Neural cell (in vitro differentiated cells): ENCODE measurements at regions not wholly inside any gene's neighbourhood (a gene's known extent, or its start where the extent isn't known, plus 50 kb on each side); places are given as distances from the start of the nearest gene placed in this dataset.

ENCODE experiments used
- H2AFZ ChIP-seq: fragments of 200-600, 300-800 bp; sonication (generic), shearing (Covaris generic); 2 replicates; pipeline ENCODE4 v1.6.0; 2014; ENCODE audit warnings: low read depth, mild to moderate bottlenecking, antibody characterized with exemption, low read length, moderate library complexity
- H3F3A ChIP-seq: fragments of 200-600 bp; shearing (Covaris generic); 2 replicates; pipeline ENCODE4 v1.6.1; 2016; ENCODE audit warnings: mild to moderate bottlenecking, moderate library complexity, mixed read lengths, antibody characterized with exemption, low read length; ENCODE audit not compliant: insufficient read depth, poor library complexity, severe bottlenecking
- H3K27ac ChIP-seq: fragments of 200-600, 300-800 bp; sonication (generic), shearing (Covaris generic); 2 replicates; pipeline ENCODE4 v1.5.1; 2014; ENCODE audit warnings: mild to moderate bottlenecking, low read length, moderate library complexity
- H3K27me3 ChIP-seq: fragments of 300-800, 200-600 bp; sonication (generic), shearing (Covaris generic); 2 replicates; pipeline ENCODE4 v1.6.0; 2014; ENCODE audit warnings: mild to moderate bottlenecking, low read depth, low read length, moderate library complexity; ENCODE audit not compliant: insufficient read depth
- H3K36me3 ChIP-seq: fragments of 300-800, 200-600 bp; sonication (generic), shearing (Covaris generic); 2 replicates; pipeline ENCODE4 v1.5.1; 2014; ENCODE audit warnings: mild to moderate bottlenecking, antibody characterized with exemption, low read length, moderate library complexity; ENCODE audit not compliant: insufficient read depth
- H3K4me2 ChIP-seq: fragments of 300-800, 200-600 bp; sonication (generic), shearing (Covaris generic); 2 replicates; pipeline ENCODE4 v1.6.0; 2014; ENCODE audit warnings: mild to moderate bottlenecking, low read length
- H3K4me3 ChIP-seq: fragments of 300-800, 200-600 bp; sonication (generic), shearing (Covaris generic); 2 replicates; pipeline ENCODE4 v1.5.1; 2014; ENCODE audit warnings: mild to moderate bottlenecking, low read length, moderate library complexity
- H3K79me2 ChIP-seq: fragments of 200-600 bp; shearing (Covaris generic); replicated peaks from 2 replicates; pipeline ENCODE4 v1.6.0; 2014; ENCODE audit warnings: mild to moderate bottlenecking, low read length, moderate library complexity; ENCODE audit not compliant: insufficient read depth
- H3K9ac ChIP-seq: fragments of 300-800, 200-600 bp; sonication (generic), shearing (Covaris generic); 2 replicates; pipeline ENCODE4 v1.6.1; 2016; ENCODE audit warnings: mild to moderate bottlenecking, low read length, mixed read lengths
- H3K9me2 ChIP-seq: fragments of 200-600 bp; shearing (Covaris generic); 2 replicates; pipeline ENCODE4 v1.6.1; 2016; ENCODE audit warnings: mild to moderate bottlenecking, low read length, mixed read lengths; ENCODE audit not compliant: insufficient read depth
- H3K9me3 ChIP-seq: fragments of 200-600, 300-800 bp; sonication (generic), shearing (Covaris generic); 2 replicates; pipeline ENCODE4 v1.6.1; 2016; ENCODE audit warnings: mild to moderate bottlenecking, mixed run types, low read length, moderate library complexity, mixed read lengths
- H4K20me1 ChIP-seq: fragments of 200-600 bp; shearing (Covaris generic); 2 replicates; pipeline ENCODE4 v1.6.1; 2016; ENCODE audit warnings: mild to moderate bottlenecking, mixed run types; ENCODE audit not compliant: insufficient read depth
- EP300 ChIP-seq: fragments of 450-650 bp; conservative IDR thresholded peaks from 2 replicates; pipeline ENCODE4 v1.6.1; 2014; ENCODE audit warnings: antibody characterized with exemption, mild to moderate bottlenecking, moderate library complexity; ENCODE audit not compliant: poor library complexity, severe bottlenecking
- EZH2 ChIP-seq: fragments of 200-600, 300-800 bp; shearing (Covaris generic), sonication (generic); IDR thresholded peaks from 2 replicates; pipeline ENCODE4 v1.6.1; 2014; ENCODE audit warnings: antibody characterized with exemption, low read length, borderline replicate concordance, mild to moderate bottlenecking; ENCODE audit not compliant: insufficient read depth, poor library complexity, severe bottlenecking
- MXI1 ChIP-seq: fragments of 450-650 bp; conservative IDR thresholded peaks from 2 replicates; pipeline ENCODE4 v1.6.1; 2014; ENCODE audit warnings: antibody characterized with exemption, mild to moderate bottlenecking; ENCODE audit not compliant: poor library complexity, severe bottlenecking
- POLR2AphosphoS5 ChIP-seq: IDR thresholded peaks from 2 replicates; pipeline ENCODE4 v1.6.1; 2012
- RAD21 ChIP-seq: fragments of 450-650 bp; conservative IDR thresholded peaks from 2 replicates; pipeline ENCODE4 v1.6.1; 2014; ENCODE audit warnings: antibody characterized with exemption, mild to moderate bottlenecking, moderate library complexity
- SMC3 ChIP-seq: fragments of 450-650 bp; conservative IDR thresholded peaks from 2 replicates; pipeline ENCODE4 v1.6.1; 2014; ENCODE audit warnings: antibody characterized with exemption, mild to moderate bottlenecking, moderate library complexity; ENCODE audit not compliant: poor library complexity
- TAF1 ChIP-seq: IDR thresholded peaks from 2 replicates; pipeline ENCODE4 v1.6.1; 2012; ENCODE audit warnings: low read depth
- TF ChIP-seq, protein P1 (sequence below): IDR thresholded peaks from 2 replicates; pipeline ENCODE4 v1.6.1; 2012; ENCODE audit warnings: borderline replicate concordance
- TF ChIP-seq, protein P2 (sequence below): fragments of 450-650 bp; IDR thresholded peaks from 2 replicates; pipeline ENCODE4 v1.5.1; 2014; ENCODE audit warnings: antibody characterized with exemption, mild to moderate bottlenecking, moderate library complexity; ENCODE audit not compliant: poor library complexity, severe bottlenecking

DNA sequence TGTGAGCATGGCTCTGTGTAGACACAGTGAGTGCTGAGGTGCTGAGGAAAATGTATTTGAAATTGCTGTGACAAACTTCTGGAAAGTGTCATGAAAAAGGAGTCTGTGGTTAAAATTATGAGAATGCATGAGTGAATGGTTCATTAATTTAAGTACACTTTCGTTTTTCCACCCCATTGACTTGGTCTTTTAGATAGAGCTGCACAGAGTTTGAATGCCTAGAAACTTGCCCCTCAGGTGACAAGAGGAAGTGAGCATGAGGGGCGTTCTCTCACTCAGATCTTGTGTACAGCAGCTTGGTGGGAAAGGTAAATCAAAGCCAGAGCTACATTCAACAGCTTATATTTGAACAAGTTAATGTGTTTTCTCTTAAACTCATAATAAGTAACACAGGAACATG is 296.8 kb downstream of the WDR72 start:
- H3K27me3 ChIP-seq, result no peaks in the 10 kb centered on the region
- H3K4me3 ChIP-seq, result no peak overlapping the region
- no peak overlapping the region for H3K27ac ChIP-seq
- H3K9ac ChIP-seq, result no peak overlapping the region
- no peaks in the 10 kb centered on the region for H3K36me3 ChIP-seq
- H3K79me2 ChIP-seq, result no peaks in the 10 kb centered on the region
- H3F3A ChIP-seq, result no peaks in the 10 kb centered on the region
- H3K9me3 ChIP-seq, result peaks cover 3% of the 10 kb centered on the region
- no peak overlapping the region for H2AFZ ChIP-seq
- TF ChIP-seq TAF1 (no peak), EZH2 (no peak), EP300 (no peak), SMC3 (no peak), MXI1 (no peak), RAD21 (no peak), POLR2AphosphoS5 (no peak)
- TF ChIP-seq, protein P1, sequence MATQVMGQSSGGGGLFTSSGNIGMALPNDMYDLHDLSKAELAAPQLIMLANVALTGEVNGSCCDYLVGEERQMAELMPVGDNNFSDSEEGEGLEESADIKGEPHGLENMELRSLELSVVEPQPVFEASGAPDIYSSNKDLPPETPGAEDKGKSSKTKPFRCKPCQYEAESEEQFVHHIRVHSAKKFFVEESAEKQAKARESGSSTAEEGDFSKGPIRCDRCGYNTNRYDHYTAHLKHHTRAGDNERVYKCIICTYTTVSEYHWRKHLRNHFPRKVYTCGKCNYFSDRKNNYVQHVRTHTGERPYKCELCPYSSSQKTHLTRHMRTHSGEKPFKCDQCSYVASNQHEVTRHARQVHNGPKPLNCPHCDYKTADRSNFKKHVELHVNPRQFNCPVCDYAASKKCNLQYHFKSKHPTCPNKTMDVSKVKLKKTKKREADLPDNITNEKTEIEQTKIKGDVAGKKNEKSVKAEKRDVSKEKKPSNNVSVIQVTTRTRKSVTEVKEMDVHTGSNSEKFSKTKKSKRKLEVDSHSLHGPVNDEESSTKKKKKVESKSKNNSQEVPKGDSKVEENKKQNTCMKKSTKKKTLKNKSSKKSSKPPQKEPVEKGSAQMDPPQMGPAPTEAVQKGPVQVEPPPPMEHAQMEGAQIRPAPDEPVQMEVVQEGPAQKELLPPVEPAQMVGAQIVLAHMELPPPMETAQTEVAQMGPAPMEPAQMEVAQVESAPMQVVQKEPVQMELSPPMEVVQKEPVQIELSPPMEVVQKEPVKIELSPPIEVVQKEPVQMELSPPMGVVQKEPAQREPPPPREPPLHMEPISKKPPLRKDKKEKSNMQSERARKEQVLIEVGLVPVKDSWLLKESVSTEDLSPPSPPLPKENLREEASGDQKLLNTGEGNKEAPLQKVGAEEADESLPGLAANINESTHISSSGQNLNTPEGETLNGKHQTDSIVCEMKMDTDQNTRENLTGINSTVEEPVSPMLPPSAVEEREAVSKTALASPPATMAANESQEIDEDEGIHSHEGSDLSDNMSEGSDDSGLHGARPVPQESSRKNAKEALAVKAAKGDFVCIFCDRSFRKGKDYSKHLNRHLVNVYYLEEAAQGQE, result no peak
- TF ChIP-seq, protein P2, sequence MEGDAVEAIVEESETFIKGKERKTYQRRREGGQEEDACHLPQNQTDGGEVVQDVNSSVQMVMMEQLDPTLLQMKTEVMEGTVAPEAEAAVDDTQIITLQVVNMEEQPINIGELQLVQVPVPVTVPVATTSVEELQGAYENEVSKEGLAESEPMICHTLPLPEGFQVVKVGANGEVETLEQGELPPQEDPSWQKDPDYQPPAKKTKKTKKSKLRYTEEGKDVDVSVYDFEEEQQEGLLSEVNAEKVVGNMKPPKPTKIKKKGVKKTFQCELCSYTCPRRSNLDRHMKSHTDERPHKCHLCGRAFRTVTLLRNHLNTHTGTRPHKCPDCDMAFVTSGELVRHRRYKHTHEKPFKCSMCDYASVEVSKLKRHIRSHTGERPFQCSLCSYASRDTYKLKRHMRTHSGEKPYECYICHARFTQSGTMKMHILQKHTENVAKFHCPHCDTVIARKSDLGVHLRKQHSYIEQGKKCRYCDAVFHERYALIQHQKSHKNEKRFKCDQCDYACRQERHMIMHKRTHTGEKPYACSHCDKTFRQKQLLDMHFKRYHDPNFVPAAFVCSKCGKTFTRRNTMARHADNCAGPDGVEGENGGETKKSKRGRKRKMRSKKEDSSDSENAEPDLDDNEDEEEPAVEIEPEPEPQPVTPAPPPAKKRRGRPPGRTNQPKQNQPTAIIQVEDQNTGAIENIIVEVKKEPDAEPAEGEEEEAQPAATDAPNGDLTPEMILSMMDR, result no peak
- H4K20me1 ChIP-seq, result no peaks in the 10 kb centered on the region
- no peaks in the 10 kb centered on the region for H3K9me2 ChIP-seq
- H3K4me2 ChIP-seq, result no peak overlapping the region

DNA sequence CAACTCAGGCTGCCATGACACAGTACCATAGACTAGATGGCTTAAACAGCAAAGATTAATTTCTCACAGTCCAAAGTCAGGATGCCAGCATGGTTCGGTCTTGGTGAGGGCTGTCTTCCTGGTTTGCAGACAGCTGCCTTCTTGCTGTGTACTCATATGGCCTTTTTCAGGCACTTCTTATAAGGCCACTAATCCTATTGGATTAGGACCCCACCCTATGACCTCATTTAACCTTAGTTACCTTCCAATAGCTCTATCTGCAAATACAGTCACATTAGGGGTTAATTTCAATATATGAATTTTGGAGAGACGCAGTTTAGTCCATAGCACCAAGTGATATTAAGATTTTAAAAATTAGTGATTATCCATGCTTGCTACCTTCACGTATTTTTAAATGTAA is 297.8 kb downstream of the WDR72 start:
- H3K9me3 ChIP-seq, result peaks cover 3% of the 10 kb centered on the region
- no peak overlapping the region for H3K4me2 ChIP-seq
- no peaks in the 10 kb centered on the region for H3K9me2 ChIP-seq
- no peaks in the 10 kb centered on the region for H3K36me3 ChIP-seq
- H3K9ac ChIP-seq, result no peak overlapping the region
- H3K4me3 ChIP-seq, result no peak overlapping the region
- no peaks in the 10 kb centered on the region for H3F3A ChIP-seq
- H4K20me1 ChIP-seq, result no peaks in the 10 kb centered on the region
- H3K79me2 ChIP-seq, result no peaks in the 10 kb centered on the region
- no peak for TF ChIP-seq EP300
- TF ChIP-seq, protein P2, result no peak
- no peak for TF ChIP-seq RAD21
- no peak overlapping the region for H2AFZ ChIP-seq
- no peak overlapping the region for H3K27ac ChIP-seq
- H3K27me3 ChIP-seq, result no peaks in the 10 kb centered on the region
